ENCODE measurements at regions not wholly inside any gene's neighbourhood (a gene's known extent, or its start where the extent isn't known, plus 50 kb on each side); places are given as distances from the start of the nearest gene placed in this dataset.
"Not testable (repeated sequence)": the region's sequence is repeated elsewhere in the genome, so short reads cannot be mapped to it uniquely, and the experiment has no call there.

GRCh38 chrY:19535697-19536096 lies 208.8 kb downstream of the KDM5D start:
- H3K9me3 ChIP-seq (ENCODE audit: control insufficient read depth in 1 of 2, insufficient read depth in 1 of 2, low read depth in 1 of 2, low read length in 2 of 2); BruUV-seq (replicated peaks); POLR2A ChIA-PET; H4K20me1 ChIP-seq (ENCODE audit: insufficient read depth); H3K36me3 ChIP-seq (ENCODE audit: control insufficient read depth in 1 of 2, insufficient read depth in 2 of 2, low read length in 2 of 2); intact Hi-C loops (cut with micrococcal nuclease); ATAC-seq; DNase-seq (ENCODE audit: low read depth, low spot score); H3K79me2 ChIP-seq (ENCODE audit: insufficient read depth, low read length); H3K9ac ChIP-seq (ENCODE audit: low read length); H3K4me2 ChIP-seq (ENCODE audit: low read length); H2AFZ ChIP-seq (ENCODE audit: low read depth, low read length, poor library complexity, severe bottlenecking); H3K4me3 ChIP-seq (replicated peaks in 1 of 2; ENCODE audit: low read depth in 1 of 2, low read length in 2 of 2); CTCF ChIA-PET; H3K27ac ChIP-seq (ENCODE audit: low read depth, low read length); H3K27me3 ChIP-seq (ENCODE audit: insufficient read depth, low read length); H3K4me1 ChIP-seq (ENCODE audit: control insufficient read depth in 1 of 2, insufficient read depth in 2 of 2, low read length in 2 of 2); H3K9me2 ChIP-seq (ENCODE audit: insufficient read depth); RAD21 ChIA-PET (ENCODE audit: low non-redundant PET in 1 of 2, low total read pairs in 2 of 2, uncharacterized antibody in 2 of 2, unreplicated experiment in 2 of 2): not testable (repeated sequence)

GRCh38 chrY:19521976-19522375 lies 222.6 kb downstream of the KDM5D start:
- no TSS peak for BruUV-seq (replicated peaks)
- intact Hi-C loops (cut with micrococcal nuclease) = no loop called here
- no peak for TF ChIP-seq EZH2phosphoT487 (IDR thresholded peaks at IDR 0.05; ENCODE audit: borderline replicate concordance)
- TF ChIP-seq RAD21 (IDR thresholded peaks at IDR 0.05; ENCODE audit: low read depth) = no peak
- TF ChIP-seq ZNF274 (IDR thresholded peaks at IDR 0.05; ENCODE audit: low read depth, low read length) = no peak
- TF ChIP-seq JUND (IDR thresholded peaks at IDR 0.05) = no peak
- TF ChIP-seq POLR2AphosphoS5 (IDR thresholded peaks at IDR 0.05; ENCODE audit: low read depth, low read length) = no peak
- no peak for TF ChIP-seq CTCF (IDR thresholded peaks at IDR 0.05 in 2 of 3, conservative IDR thresholded peaks at IDR 0.05 in 1 of 3; ENCODE audit: borderline replicate concordance in 1 of 3, insufficient read depth in 1 of 3, low read depth in 2 of 3, low read length in 2 of 3)
- no peak for TF ChIP-seq CEBPB (IDR thresholded peaks at IDR 0.05; ENCODE audit: low read depth)
- no peak for TF ChIP-seq FOSL1 (IDR thresholded peaks at IDR 0.05; ENCODE audit: low read depth)
- no peak for TF ChIP-seq CBX3 (IDR thresholded peaks at IDR 0.05; ENCODE audit: low read depth)
- no peak for TF ChIP-seq EZH2 (IDR thresholded peaks at IDR 0.05)
- no peak for TF ChIP-seq SIN3A (IDR thresholded peaks at IDR 0.05; ENCODE audit: low read depth)
- TF ChIP-seq MAX (IDR thresholded peaks at IDR 0.05) = no peak
- no peak for TF ChIP-seq ZFX (IDR thresholded peaks at IDR 0.05)
- TF ChIP-seq SP1 (IDR thresholded peaks at IDR 0.05; ENCODE audit: low read depth) = no peak
- TF ChIP-seq YY1 (IDR thresholded peaks at IDR 0.05; ENCODE audit: extremely low read depth, insufficient replicate concordance, low read depth, low read length) = no peak
- no peak for TF ChIP-seq POLR2A (IDR thresholded peaks at IDR 0.05; ENCODE audit: borderline replicate concordance, extremely low read depth, insufficient read depth, insufficient read length)
- no peak for TF ChIP-seq EGR1 (IDR thresholded peaks at IDR 0.05; ENCODE audit: low read depth)
- no peak for TF ChIP-seq SRF (IDR thresholded peaks at IDR 0.05; ENCODE audit: low read depth)
- TF ChIP-seq REST (IDR thresholded peaks at IDR 0.05; ENCODE audit: low read depth) = no peak

More at GRCh38 chrY:19521976-19522375, 222.6 kb downstream of the KDM5D start:
- Histone ChIP-seq H4K20me1 (ENCODE audit: insufficient read depth) (no peaks in the 10 kb centered on the region), H3K79me2 (ENCODE audit: insufficient read depth, low read length) (no peaks in the 10 kb centered on the region), H3K4me1 (ENCODE audit: control insufficient read depth in 1 of 2, insufficient read depth in 2 of 2, low read length in 2 of 2) (no peaks in the 10 kb centered on the region), H3K27me3 (ENCODE audit: insufficient read depth, low read length) (no peaks in the 10 kb centered on the region), H3K4me3 (replicated peaks in 1 of 2; ENCODE audit: low read depth in 1 of 2, low read length in 2 of 2) (no peak overlapping the region), H3K36me3 (ENCODE audit: control insufficient read depth in 1 of 2, insufficient read depth in 2 of 2, low read length in 2 of 2) (no peaks in the 10 kb centered on the region), H3K4me2 (ENCODE audit: low read length) (no peak overlapping the region), H2AFZ (ENCODE audit: low read depth, low read length, poor library complexity, severe bottlenecking) (no peak overlapping the region), H3K9me2 (ENCODE audit: insufficient read depth) (no peaks in the 10 kb centered on the region), H3K9me3 (ENCODE audit: control insufficient read depth in 1 of 2, insufficient read depth in 1 of 2, low read depth in 1 of 2, low read length in 2 of 2) (no peaks in the 10 kb centered on the region), H3K9ac (ENCODE audit: low read length) (no peak overlapping the region), H3K27ac (ENCODE audit: low read depth, low read length) (no peak overlapping the region)
- ATAC-seq = no peak
- RAD21 ChIA-PET (ENCODE audit: low non-redundant PET in 1 of 2, low total read pairs in 2 of 2, uncharacterized antibody in 2 of 2, unreplicated experiment in 2 of 2) = no interaction called here
- POLR2A ChIA-PET = no interaction called here
- DNase-seq (ENCODE audit: low read depth, low spot score) = no peak
- CTCF ChIA-PET = no interaction called here
